Endothelial cell (in vitro differentiated cells): ENCODE measurements at regions not wholly inside any gene's neighbourhood (a gene's known extent, or its start where the extent isn't known, plus 50 kb on each side); places are given as distances from the start of the nearest gene placed in this dataset.

Source experiments
- DNase-seq: peaks from one replicate; pipeline ENCODE4 v3.0.0; 2021; ENCODE audit warnings: low spot score
- H3K27ac Mint-ChIP-seq: one replicate; pipeline ENCODE4 v1.8.0; 2021; ENCODE audit warnings: mixed read lengths, inconsistent platforms; ENCODE audit not compliant: unreplicated experiment
- H3K27me3 Mint-ChIP-seq: one replicate; pipeline ENCODE4 v1.8.0; 2021; ENCODE audit warnings: mild to moderate bottlenecking, moderate library complexity, mixed read lengths, inconsistent platforms; ENCODE audit not compliant: unreplicated experiment
- H3K36me3 Mint-ChIP-seq: one replicate; pipeline ENCODE4 v1.8.0; 2021; ENCODE audit warnings: mild to moderate bottlenecking, low read depth, mixed read lengths, inconsistent platforms; ENCODE audit not compliant: unreplicated experiment
- H3K4me1 Mint-ChIP-seq: one replicate; pipeline ENCODE4 v1.8.0; 2021; ENCODE audit warnings: mild to moderate bottlenecking, mixed read lengths, inconsistent platforms; ENCODE audit not compliant: unreplicated experiment
- H3K4me3 Mint-ChIP-seq: one replicate; pipeline ENCODE4 v1.8.0; 2021; ENCODE audit warnings: mild to moderate bottlenecking, mixed read lengths, inconsistent platforms; ENCODE audit not compliant: unreplicated experiment
- H3K9me3 Mint-ChIP-seq: one replicate; pipeline ENCODE4 v1.8.0; 2021; ENCODE audit warnings: mixed read lengths, inconsistent platforms; ENCODE audit not compliant: unreplicated experiment
- CTCF ChIP-seq: fragments of 200-600 bp; sonication (generic); IDR thresholded peaks from one replicate; pipeline ENCODE4 v1.5.0; 2021; ENCODE audit warnings: antibody characterized with exemption; ENCODE audit not compliant: unreplicated experiment

DNA sequence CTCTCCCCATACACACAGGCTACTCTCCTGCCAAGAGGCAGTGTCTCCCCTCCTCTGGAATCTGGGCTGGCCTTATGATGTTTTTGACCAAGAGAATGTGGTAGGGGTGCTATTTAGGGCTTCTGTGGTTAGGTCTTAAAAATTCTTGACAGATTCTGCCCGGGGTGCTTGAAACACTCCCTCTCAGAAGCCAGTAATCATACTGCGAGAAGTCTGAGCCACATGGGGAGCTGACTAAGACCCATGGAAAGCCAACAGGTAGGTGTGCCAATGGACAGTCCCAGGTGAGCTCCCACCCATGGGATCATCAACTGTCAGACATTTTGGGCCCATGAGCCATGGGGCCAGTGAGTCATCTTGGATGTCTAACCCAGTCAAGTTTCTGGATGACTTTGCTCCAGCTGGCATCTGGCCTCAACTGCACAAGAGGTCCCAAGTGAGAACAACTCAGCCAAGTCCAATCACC, 315.7 kb downstream of the FBXW7 start:
- Mint-ChIP-seq H3K4me1 (peaks cover 9% of the 10 kb centered on the region), H3K36me3 (no peaks in the 10 kb centered on the region), H3K4me3 (no peak overlapping the region), H3K27ac (no peak overlapping the region), H3K9me3 (peaks cover 4% of the 10 kb centered on the region), H3K27me3 (peaks cover 2% of the 10 kb centered on the region)
- TF ChIP-seq CTCF = no peak
- DNase-seq = no peak

DNA sequence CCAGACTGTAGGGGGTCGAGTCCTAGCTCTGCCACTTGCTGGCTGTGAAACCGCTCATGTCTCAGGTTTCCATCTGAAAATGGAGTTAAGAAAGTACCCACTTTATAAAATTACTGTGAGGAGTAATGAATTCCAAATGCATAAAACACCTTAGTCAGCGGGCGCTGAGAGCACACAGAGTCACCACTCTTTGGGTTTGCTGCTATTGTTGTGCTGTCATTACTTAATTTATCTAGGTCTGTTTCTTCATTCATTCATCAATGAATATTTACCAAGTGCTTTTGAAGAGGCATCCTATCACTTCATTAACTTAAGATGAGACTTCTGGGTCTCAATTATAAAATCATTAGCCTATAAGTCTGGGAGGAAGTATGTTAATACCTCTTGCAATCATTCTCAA, 317.3 kb downstream of the FBXW7 start:
- no peak overlapping the region for H3K27ac Mint-ChIP-seq
- peaks cover 4% of the 10 kb centered on the region for H3K9me3 Mint-ChIP-seq
- H3K36me3 Mint-ChIP-seq = no peaks in the 10 kb centered on the region
- H3K27me3 Mint-ChIP-seq = peaks cover 2% of the 10 kb centered on the region
- no peak for DNase-seq
- H3K4me1 Mint-ChIP-seq = no peaks in the 10 kb centered on the region
- H3K4me3 Mint-ChIP-seq = no peak overlapping the region
- no peak for TF ChIP-seq CTCF

DNA sequence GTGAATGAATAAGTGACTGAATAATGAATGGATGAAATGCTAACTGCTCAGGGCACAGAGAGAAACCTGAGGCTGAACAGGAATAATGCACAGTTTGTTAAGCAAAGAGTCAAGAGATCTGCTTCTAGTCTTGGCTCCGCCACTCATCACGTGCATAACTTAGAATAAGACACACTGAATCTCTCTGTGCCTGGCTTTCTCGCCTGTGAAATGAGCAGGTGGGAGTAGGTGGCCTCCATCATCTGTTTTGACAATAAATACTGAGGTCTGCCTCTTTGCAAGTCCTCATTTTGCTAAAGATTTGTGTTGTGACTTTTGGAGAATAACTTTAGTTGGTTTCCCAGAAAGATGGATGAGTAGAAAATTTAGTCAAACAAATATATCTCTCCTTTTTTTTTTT, 318.0 kb downstream of the FBXW7 start:
- H3K36me3 Mint-ChIP-seq = no peaks in the 10 kb centered on the region
- no peak overlapping the region for H3K27ac Mint-ChIP-seq
- H3K4me1 Mint-ChIP-seq = no peaks in the 10 kb centered on the region
- no peak for TF ChIP-seq CTCF
- H3K9me3 Mint-ChIP-seq = peaks cover 4% of the 10 kb centered on the region
- H3K4me3 Mint-ChIP-seq = no peak overlapping the region
- DNase-seq = no peak
- peaks cover 2% of the 10 kb centered on the region for H3K27me3 Mint-ChIP-seq

- Mint-ChIP-seq H3K4me1 (peaks cover 11% of the 10 kb centered on the region), H3K27me3 (peaks cover 3% of the 10 kb centered on the region), H3K9me3 (peaks cover 4% of the 10 kb centered on the region), H3K4me3 (no peak overlapping the region), H3K27ac (no peak overlapping the region), H3K36me3 (no peaks in the 10 kb centered on the region)
- DNase-seq = no peak
- no peak for TF ChIP-seq CTCF
Measured at GRCh38 chr4:152211936-152212653, 323.8 kb downstream of the FBXW7 start.

DNA sequence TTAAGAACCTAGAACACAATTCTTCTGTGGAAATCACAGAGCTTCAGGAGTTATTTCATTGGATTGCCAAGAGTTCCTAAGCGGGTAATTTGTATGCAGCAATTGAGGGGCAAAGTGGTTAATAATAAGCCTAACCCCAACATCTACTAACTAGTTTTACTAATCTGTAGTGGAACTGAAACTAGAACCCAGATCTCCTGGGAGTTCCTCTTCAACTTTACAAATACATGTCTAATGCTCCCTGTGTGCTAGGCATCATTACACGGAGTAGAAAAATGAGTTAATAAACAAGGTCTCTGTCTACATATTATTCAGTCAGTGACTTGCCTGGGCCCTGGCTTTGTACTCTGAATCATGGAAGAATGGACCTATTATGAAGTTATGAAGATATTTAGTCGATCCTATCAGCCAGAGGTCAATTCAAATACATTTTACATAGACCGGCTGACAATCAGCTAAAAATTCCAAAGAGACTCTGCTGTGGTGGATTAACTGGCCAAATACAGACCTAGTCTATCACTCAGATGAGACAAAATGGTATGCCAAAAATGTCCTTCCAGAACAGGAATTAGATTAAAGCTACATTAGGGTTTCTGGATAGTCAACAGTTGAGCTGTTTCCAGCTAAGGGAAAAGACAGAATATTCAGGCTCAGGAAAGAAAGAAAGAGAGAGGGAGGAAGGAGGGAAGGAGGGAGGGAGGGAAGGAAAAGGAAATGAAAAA, 326.0 kb downstream of the FBXW7 start:
- TF ChIP-seq CTCF = no peak
- Mint-ChIP-seq H3K4me3 (no peak overlapping the region), H3K36me3 (no peaks in the 10 kb centered on the region), H3K4me1 (peaks cover 25% of the 10 kb centered on the region), H3K27ac (no peak overlapping the region), H3K9me3 (no peaks in the 10 kb centered on the region), H3K27me3 (peaks cover 8% of the 10 kb centered on the region)
- DNase-seq = no peak
